D721Med (cell line): ENCODE measurements at regions not wholly inside any gene's neighbourhood (a gene's known extent, or its start where the extent isn't known, plus 50 kb on each side); places are given as distances from the start of the nearest gene placed in this dataset.

Source experiments
- DNase-seq: peaks from one replicate; pipeline ENCODE4 v3.0.0; 2011; ENCODE audit warnings: low spot score; ENCODE audit not compliant: insufficient read length
- FAIRE-seq: peaks from 2 replicates; lab custom pipeline; 2011; peaks lifted over from hg19 to GRCh38; lab: Jason Lieb, UNC
- TF ChIP-seq, protein P1 (sequence below): IDR thresholded peaks from 2 replicates; pipeline ENCODE4 v1.5.1; 2012; ENCODE audit warnings: mild to moderate bottlenecking, control low read depth; ENCODE audit not compliant: insufficient read depth; ENCODE audit errors: missing control alignments

DNA sequence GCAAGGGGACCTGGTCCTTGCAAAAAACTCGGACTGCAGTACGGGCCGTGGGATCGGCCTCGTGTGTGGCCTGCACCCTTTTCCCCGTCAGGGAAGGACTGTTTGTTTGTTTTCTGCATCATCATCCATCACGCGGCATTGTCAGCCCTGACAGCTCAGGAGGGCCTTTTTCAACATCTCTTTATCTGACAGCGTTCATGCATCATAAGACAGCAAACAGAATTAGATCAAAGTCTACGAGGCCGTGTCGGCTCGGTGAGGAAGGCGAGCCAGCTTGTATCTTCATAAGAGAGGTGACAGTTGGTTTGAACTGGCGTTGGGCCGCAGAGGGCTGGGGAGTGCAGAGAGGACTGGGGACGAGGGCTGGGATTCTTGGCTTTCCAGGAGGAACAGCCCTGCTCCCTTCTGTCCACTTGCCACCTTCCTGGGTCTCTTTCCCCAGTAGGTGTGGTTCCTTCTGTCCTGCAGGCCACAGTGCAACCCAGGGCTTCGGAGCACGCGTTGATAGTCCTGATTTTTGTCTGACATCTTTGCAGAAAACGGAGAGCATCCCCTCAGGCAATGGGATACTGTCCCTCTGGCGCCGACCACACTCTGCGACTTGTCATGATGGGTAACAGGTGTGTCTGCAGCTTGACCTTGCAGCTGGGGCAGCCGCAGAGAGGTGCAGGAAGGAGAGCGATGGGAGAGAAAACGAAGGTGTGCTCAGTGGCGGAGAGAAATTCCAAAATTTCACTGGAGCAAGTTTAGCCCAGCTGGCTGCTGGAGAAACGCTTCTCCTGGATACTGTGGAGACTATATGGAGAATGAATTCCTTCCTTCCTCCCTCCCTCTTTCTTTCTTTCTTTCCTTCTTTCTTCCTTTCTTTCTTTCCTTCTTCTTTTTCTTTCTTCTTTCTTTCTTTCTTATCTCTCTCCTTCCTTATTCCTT, 104.0 kb upstream of the SHOX start:
- FAIRE-seq, result no peak
- TF ChIP-seq, protein P1, sequence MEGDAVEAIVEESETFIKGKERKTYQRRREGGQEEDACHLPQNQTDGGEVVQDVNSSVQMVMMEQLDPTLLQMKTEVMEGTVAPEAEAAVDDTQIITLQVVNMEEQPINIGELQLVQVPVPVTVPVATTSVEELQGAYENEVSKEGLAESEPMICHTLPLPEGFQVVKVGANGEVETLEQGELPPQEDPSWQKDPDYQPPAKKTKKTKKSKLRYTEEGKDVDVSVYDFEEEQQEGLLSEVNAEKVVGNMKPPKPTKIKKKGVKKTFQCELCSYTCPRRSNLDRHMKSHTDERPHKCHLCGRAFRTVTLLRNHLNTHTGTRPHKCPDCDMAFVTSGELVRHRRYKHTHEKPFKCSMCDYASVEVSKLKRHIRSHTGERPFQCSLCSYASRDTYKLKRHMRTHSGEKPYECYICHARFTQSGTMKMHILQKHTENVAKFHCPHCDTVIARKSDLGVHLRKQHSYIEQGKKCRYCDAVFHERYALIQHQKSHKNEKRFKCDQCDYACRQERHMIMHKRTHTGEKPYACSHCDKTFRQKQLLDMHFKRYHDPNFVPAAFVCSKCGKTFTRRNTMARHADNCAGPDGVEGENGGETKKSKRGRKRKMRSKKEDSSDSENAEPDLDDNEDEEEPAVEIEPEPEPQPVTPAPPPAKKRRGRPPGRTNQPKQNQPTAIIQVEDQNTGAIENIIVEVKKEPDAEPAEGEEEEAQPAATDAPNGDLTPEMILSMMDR, result no peak
- no peak for DNase-seq

DNA sequence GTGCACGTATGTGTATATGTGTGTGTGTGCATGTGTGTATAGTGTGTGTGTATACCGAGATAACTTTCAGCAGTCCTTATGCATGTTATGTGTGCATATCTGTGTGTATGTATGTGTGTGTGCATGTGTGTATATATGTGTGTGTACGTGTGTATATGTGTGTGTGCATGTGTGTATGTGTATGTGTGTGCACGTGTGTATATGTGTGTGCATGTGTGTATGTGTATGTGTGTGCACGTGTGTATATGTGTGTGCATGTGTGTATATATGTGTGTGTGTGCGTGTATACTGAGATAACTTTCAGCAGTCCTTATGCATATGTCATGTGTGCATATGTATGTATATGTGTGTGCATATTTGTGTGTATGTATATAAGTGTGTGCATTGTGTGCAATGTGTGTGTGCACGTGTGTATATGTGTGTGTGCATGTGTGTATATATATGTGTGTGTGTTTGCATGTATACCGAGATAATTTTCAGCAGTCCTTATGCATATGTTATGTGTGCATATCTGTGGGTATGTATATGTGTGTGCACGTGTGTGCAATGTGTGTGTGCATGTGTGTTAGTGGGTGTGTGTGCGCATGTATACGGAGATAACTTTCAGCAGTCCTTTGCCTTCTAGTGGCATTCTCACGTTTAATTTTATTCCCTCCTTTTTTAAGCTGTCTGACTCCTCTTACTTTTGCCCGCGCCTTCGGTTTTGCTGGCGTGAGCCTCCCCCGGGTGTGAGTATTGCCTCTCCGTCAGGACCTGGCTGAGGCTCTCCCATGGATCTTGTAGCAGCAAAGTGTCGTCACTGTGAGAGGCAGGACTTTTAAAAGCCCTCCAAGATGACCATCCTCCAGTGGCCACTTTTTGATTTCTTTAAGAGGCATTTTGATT, 99.6 kb upstream of the SHOX start:
- FAIRE-seq, result no peak
- no peak for DNase-seq
- TF ChIP-seq, protein P1, result no peak

DNA sequence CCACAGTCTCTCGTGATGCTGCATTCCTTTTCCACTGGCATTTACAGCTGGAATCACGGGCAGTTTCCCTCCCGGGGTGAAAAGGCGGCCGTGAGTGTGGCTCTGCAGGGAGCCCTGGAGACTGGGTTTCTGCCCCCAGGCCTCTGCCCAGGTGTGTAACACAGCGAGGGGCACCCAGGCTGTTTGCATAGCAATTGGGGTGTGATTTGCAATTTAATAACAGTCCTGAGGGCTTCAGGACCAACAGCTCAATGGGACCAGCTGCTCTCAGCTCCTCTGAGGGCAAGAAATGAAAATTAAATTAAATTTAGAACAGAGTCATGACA, 99.0 kb upstream of the SHOX start:
- TF ChIP-seq, protein P1, result no peak
- FAIRE-seq, result no peak
- no peak for DNase-seq

DNA sequence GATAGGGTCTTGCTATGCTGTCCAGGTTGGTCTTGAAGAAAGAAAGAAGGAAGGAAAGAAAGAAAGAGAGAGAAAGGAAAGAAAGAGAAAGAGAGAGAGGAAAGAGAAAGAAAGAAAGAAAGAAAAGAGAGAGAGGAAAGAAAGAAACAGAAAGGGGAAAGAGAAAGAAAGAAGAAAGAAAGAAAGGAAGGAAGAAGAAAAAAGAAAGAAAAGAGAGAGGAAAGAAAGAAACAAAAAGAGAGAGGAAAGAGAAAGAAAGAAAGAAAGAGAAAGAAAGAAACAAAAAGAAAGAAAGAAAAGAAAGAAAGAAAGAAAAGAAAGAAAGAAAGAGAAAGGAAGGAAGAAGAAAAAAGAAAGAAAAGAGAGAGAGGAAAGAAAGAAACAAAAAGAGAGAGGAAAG, 95.8 kb upstream of the SHOX start:
- DNase-seq, result no peak
- TF ChIP-seq, protein P1, result no peak
- no peak for FAIRE-seq

DNA sequence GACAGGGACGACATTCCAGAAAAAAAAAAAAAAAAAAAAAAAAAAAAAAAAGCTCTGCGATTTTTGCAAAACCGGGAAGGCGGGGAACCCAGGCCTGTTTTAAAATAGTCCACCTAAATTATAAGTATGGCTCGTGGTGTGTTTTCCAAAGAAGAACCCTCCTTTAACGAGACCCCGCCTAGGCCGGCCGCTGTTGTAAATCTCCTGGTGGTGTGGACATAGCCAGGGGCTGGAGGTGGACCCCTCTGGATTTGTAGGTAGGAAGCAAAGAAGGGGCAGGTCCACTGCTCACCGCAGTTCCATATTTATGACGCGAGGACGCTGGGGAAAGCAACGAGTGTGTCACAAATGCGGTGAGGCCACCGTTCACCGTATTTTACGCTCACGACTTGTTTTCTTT, 94.0 kb upstream of the SHOX start:
- FAIRE-seq, result no peak
- TF ChIP-seq, protein P1, result no peak
- no peak for DNase-seq

DNA sequence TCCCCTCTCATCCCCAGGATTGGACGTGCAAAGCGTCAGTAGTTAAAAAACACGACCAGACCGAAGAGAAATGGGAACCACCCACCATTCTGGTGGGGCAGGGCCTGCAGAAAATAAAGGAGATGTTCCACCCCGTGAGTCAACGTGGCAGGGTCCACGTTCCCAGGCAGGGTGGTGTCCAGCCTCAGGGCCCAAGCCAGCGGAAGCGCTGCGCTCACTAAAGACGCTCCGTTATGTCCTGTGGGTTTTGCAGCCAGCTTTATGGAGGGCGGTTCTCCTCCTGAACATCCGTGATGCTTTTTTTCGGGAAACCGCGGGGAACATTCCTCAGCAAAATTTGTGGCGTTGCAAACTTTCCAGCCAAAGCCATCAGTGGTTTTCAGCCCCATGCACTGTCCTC, 93.4 kb upstream of the SHOX start:
- FAIRE-seq (no peak), DNase-seq (no peak)
- TF ChIP-seq, protein P1, result no peak
